ENCODE measurements at regions not wholly inside any gene's neighbourhood (a gene's known extent, or its start where the extent isn't known, plus 50 kb on each side); places are given as distances from the start of the nearest gene placed in this dataset.

DNA sequence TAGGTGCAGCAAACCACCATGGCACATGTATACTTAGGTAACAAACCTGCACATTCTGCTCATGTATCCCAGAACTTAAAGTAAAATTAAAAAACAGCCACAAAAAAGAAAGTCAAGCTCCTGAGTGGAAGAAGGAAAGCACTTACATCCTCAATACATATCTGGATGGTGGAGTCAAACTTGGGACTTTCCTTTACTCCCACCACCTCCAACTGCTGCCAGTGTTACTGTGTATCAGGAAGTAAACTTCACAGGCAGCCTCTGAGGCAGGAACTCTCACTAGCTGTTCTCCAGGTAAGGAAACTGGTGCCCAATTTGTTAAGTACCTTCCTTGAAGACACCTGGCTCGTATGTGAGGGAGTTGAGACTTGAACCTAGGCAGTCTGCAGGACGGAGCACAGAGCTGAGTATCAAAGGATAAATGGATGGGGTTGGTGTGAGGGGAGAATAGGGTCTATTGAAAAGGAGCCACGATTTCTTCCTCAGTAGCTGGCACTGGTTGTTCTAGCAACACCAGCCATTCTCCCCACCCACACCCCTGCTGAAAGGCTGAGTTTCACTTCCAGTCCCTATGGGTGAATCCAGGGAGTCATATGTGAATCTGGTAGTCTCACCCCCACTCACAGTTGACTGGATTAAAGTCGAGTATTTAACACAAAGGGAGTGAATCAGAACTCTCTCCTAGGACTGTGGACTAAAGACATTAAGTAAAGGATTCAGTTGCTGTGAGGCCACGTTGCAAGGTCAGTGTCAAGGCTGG, 50.0 kb upstream of the GPR39 start:
- no peak for FAIRE-seq
- no peak for DNase-seq (ENCODE audit: insufficient read length, low spot score)
- TF ChIP-seq, protein P1, sequence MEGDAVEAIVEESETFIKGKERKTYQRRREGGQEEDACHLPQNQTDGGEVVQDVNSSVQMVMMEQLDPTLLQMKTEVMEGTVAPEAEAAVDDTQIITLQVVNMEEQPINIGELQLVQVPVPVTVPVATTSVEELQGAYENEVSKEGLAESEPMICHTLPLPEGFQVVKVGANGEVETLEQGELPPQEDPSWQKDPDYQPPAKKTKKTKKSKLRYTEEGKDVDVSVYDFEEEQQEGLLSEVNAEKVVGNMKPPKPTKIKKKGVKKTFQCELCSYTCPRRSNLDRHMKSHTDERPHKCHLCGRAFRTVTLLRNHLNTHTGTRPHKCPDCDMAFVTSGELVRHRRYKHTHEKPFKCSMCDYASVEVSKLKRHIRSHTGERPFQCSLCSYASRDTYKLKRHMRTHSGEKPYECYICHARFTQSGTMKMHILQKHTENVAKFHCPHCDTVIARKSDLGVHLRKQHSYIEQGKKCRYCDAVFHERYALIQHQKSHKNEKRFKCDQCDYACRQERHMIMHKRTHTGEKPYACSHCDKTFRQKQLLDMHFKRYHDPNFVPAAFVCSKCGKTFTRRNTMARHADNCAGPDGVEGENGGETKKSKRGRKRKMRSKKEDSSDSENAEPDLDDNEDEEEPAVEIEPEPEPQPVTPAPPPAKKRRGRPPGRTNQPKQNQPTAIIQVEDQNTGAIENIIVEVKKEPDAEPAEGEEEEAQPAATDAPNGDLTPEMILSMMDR (IDR thresholded peaks at IDR 0.05; ENCODE audit: insufficient read depth, missing control alignments) = no peak

All from D721Med (cell line).